Uterus (tissue), 2 donors: ENCODE measurements at regions not wholly inside any gene's neighbourhood (a gene's known extent, or its start where the extent isn't known, plus 50 kb on each side); places are given as distances from the start of the nearest gene placed in this dataset.

ENCODE experiments used
- POLR2A ChIP-seq, 2 donors: fragments of 450-650 bp; IDR thresholded peaks; one replicate each; pipeline ENCODE4 v1.6.1; 2016; ENCODE audit warnings: antibody characterized with exemption in 2 of 2, mild to moderate bottlenecking in 1 of 2, moderate library complexity in 1 of 2
- TF ChIP-seq, protein P1 (sequence below), 4 experiments: fragments of 200-600 bp in 2 of 4; fragments of 450-650 bp in 2 of 4; sonication (generic) in 2 of 4; IDR thresholded peaks; one replicate each; pipeline ENCODE4 v1.5.1; 2016 to 2019; ENCODE audit warnings: antibody characterized with exemption in 4 of 4, mild to moderate bottlenecking in 2 of 4, moderate library complexity in 1 of 4

DNA sequence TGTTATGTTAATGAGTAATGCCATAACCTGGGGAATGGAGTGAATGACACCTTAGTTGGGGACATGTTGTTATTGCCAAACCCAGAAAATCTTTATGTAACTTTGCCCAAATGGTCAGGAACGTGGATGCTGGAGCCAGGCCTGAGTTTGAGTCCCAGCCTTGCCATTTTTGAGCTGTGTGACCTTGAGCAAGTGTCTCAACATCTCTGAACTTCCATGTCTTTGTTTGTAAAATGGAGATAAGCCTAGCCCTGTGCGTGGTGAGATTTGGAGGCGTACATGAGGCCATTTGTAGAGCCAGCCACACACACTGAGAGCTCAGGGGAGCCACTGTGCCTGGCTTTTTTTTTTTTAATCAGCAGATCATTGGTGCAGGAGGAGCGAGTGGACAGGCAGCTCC, 247.3 kb downstream of the FOXL1 start:
- TF ChIP-seq, protein P1, sequence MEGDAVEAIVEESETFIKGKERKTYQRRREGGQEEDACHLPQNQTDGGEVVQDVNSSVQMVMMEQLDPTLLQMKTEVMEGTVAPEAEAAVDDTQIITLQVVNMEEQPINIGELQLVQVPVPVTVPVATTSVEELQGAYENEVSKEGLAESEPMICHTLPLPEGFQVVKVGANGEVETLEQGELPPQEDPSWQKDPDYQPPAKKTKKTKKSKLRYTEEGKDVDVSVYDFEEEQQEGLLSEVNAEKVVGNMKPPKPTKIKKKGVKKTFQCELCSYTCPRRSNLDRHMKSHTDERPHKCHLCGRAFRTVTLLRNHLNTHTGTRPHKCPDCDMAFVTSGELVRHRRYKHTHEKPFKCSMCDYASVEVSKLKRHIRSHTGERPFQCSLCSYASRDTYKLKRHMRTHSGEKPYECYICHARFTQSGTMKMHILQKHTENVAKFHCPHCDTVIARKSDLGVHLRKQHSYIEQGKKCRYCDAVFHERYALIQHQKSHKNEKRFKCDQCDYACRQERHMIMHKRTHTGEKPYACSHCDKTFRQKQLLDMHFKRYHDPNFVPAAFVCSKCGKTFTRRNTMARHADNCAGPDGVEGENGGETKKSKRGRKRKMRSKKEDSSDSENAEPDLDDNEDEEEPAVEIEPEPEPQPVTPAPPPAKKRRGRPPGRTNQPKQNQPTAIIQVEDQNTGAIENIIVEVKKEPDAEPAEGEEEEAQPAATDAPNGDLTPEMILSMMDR (IDR thresholded peaks at IDR 0.05) = no peak
- TF ChIP-seq POLR2A (IDR thresholded peaks at IDR 0.05) = no peak
